GM12892 (cell line): ENCODE measurements at regions not wholly inside any gene's neighbourhood (a gene's known extent, or its start where the extent isn't known, plus 50 kb on each side); places are given as distances from the start of the nearest gene placed in this dataset.

Experiments
- POLR2A ChIP-seq: IDR thresholded peaks from 2 replicates; pipeline ENCODE4 v1.6.1; 2011; ENCODE audit warnings: low read depth, low read length, control low read depth
- POLR2AphosphoS5 ChIP-seq: IDR thresholded peaks from 2 replicates; pipeline ENCODE4 v1.6.1; 2011; ENCODE audit warnings: low read depth, low read length, control low read depth
- TAF1 ChIP-seq: IDR thresholded peaks from 2 replicates; pipeline ENCODE4 v1.6.1; 2011; ENCODE audit warnings: low read depth, mild to moderate bottlenecking, control low read depth, low read length, borderline replicate concordance

- TF ChIP-seq POLR2AphosphoS5: no peak
- no peak for TF ChIP-seq POLR2A
- no peak for TF ChIP-seq TAF1
Observed at GRCh38 chr9:78441396-78441795, 144.5 kb downstream of the PSAT1 start.
